ENCODE measurements at regions not wholly inside any gene's neighbourhood (a gene's known extent, or its start where the extent isn't known, plus 50 kb on each side); places are given as distances from the start of the nearest gene placed in this dataset.

DNA sequence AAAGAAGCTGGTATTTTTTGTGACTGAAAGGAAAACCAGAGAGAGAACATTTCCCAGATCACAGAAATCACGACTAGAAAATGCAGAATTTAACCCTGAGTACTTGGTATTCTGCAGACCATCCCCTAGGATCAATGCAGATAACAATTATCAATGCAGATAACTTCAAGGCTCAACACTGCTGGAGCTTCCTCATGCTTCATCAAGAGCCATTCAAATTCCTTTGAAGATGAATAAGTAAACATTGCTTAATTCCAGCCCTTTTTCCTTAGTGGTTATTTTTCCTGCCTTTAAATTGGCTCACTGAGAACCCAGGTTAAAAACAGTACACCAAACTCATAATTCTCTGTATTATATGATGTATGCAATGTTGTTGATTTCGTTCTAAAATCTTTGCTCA is 370.1 kb upstream of the TLE4 start:
- H3K9me2 ChIP-seq (replicated peaks; ENCODE audit: insufficient read depth, low read length) = no peaks in the 10 kb centered on the region
- no peaks in the 10 kb centered on the region for H3K9me3 ChIP-seq (ENCODE audit: insufficient read depth, low read length)
- H3K27ac ChIP-seq (ENCODE audit: low read depth, low read length) = no peak overlapping the region
- H3K27me3 ChIP-seq (ENCODE audit: low read length) = no peaks in the 10 kb centered on the region; the same call in 1 of the 2 replicates
- H3K79me2 ChIP-seq (ENCODE audit: insufficient read depth, low read length) = no peaks in the 10 kb centered on the region
- H3K36me3 ChIP-seq (ENCODE audit: low read length) = no peaks in the 10 kb centered on the region
- no peak overlapping the region for H3K9ac ChIP-seq (ENCODE audit: low read length)
- no peak overlapping the region for H3K4me2 ChIP-seq (ENCODE audit: low read depth, low read length, poor library complexity, severe bottlenecking)
- TF ChIP-seq, protein P1, sequence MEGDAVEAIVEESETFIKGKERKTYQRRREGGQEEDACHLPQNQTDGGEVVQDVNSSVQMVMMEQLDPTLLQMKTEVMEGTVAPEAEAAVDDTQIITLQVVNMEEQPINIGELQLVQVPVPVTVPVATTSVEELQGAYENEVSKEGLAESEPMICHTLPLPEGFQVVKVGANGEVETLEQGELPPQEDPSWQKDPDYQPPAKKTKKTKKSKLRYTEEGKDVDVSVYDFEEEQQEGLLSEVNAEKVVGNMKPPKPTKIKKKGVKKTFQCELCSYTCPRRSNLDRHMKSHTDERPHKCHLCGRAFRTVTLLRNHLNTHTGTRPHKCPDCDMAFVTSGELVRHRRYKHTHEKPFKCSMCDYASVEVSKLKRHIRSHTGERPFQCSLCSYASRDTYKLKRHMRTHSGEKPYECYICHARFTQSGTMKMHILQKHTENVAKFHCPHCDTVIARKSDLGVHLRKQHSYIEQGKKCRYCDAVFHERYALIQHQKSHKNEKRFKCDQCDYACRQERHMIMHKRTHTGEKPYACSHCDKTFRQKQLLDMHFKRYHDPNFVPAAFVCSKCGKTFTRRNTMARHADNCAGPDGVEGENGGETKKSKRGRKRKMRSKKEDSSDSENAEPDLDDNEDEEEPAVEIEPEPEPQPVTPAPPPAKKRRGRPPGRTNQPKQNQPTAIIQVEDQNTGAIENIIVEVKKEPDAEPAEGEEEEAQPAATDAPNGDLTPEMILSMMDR (IDR thresholded peaks at IDR 0.05; ENCODE audit: insufficient read depth, low read length, poor library complexity, severe bottlenecking) = no peak
- TF ChIP-seq EZH2phosphoT487 (conservative IDR thresholded peaks at IDR 0.05; ENCODE audit: low read length) = no peak
- no peak overlapping the region for H3K4me3 ChIP-seq (ENCODE audit: insufficient read depth, low read length, poor library complexity, severe bottlenecking)
- H4K20me1 ChIP-seq (ENCODE audit: low read depth, low read length) = no peaks in the 10 kb centered on the region
- no peak overlapping the region for H2AFZ ChIP-seq (ENCODE audit: low read depth, low read length, severe bottlenecking)
- no peaks in the 10 kb centered on the region for H3F3A ChIP-seq (ENCODE audit: insufficient read depth)

DNA sequence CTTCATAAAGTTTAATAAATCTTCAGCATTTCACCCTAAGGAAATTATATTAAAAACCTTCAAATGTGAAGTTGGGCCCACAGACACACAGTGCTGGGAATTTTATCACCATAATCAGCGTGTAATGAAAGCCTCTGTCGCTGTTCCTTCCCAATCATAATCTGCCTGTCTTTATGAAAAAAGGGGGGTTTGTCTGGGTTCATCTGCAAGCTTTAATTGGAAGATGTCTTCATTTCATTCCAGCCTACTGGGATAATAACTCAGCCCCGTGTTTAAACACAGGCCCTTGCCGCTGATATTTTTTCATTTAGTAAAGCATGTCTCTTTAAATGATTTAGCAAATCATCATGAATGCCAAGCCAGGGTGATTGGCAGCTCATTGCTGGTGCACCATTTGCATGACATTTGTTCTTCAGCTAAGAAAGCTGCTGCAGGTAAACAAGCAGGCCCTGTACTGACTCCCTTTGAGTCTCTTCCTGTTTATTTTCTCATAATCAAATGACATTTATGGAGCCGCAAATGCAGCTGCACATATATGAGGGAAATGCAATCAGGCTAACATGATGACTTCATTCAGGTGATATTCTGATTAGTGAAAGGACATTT is 362.9 kb upstream of the TLE4 start:
- Histone ChIP-seq H3K4me2 (ENCODE audit: low read depth, low read length, poor library complexity, severe bottlenecking) (no peak overlapping the region), H3K27ac (ENCODE audit: low read depth, low read length) (no peak overlapping the region)
- TF ChIP-seq, protein P1 (IDR thresholded peaks at IDR 0.05; ENCODE audit: insufficient read depth, low read length, poor library complexity, severe bottlenecking) = no peak
- TF ChIP-seq EZH2phosphoT487 (conservative IDR thresholded peaks at IDR 0.05; ENCODE audit: low read length) = no peak

DNA sequence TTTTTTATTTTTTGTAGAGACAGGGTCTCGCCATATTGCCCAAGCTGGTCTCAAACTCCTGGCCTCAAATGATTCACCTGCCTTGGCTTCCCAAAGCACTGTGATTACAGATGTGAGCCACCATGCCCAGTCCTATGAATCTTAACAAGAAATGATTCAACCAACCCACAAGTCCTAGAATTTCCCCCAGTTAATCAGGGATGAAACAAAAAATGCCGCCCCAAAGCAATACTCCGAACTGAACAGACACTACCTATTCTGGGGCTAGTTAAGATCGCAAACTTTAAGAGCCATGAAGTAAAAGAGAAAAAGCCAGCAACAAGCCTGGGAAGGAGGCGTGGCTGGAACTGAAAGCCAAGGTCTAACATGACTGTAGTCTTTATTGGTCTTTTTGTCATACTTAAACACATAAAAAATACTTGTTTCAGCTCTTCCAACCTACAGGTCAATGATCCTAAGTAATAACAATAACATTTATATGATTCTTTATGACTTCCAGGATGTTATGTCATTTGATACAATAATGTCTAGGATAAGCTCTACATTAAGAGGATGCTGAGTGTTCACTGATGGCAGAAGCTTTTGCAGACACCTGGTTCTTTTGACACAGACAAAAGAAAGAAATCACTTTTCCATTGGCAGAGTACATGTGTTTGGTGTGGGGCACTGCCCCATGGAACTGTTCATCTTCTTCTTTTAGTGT is 361.1 kb upstream of the TLE4 start:
- H3K4me3 ChIP-seq (ENCODE audit: insufficient read depth, low read length, poor library complexity, severe bottlenecking) = no peak overlapping the region
- no peak overlapping the region for H3K9ac ChIP-seq (ENCODE audit: low read length)
- no peaks in the 10 kb centered on the region for H3F3A ChIP-seq (ENCODE audit: insufficient read depth)
- H3K9me2 ChIP-seq (replicated peaks; ENCODE audit: insufficient read depth, low read length) = no peaks in the 10 kb centered on the region
- no peak overlapping the region for H3K4me2 ChIP-seq (ENCODE audit: low read depth, low read length, poor library complexity, severe bottlenecking)
- H3K27me3 ChIP-seq (ENCODE audit: low read length) = no peaks in the 10 kb centered on the region
- TF ChIP-seq, protein P1 (IDR thresholded peaks at IDR 0.05; ENCODE audit: insufficient read depth, low read length, poor library complexity, severe bottlenecking) = no peak
- no peak for TF ChIP-seq EZH2phosphoT487 (conservative IDR thresholded peaks at IDR 0.05; ENCODE audit: low read length)
- no peak overlapping the region for H3K27ac ChIP-seq (ENCODE audit: low read depth, low read length)
- no peaks in the 10 kb centered on the region for H4K20me1 ChIP-seq (ENCODE audit: low read depth, low read length)
- no peaks in the 10 kb centered on the region for H3K9me3 ChIP-seq (ENCODE audit: insufficient read depth, low read length)
- H2AFZ ChIP-seq (ENCODE audit: low read depth, low read length, severe bottlenecking) = no peak overlapping the region
- no peaks in the 10 kb centered on the region for H3K79me2 ChIP-seq (ENCODE audit: insufficient read depth, low read length)
- no peaks in the 10 kb centered on the region for H3K36me3 ChIP-seq (ENCODE audit: low read length)

More for the DNA sequence above, 362.9 kb upstream of the TLE4 start:
- Histone ChIP-seq H3K9me3 (ENCODE audit: insufficient read depth, low read length) (no peaks in the 10 kb centered on the region), H3K27me3 (ENCODE audit: low read length) (no peaks in the 10 kb centered on the region), H2AFZ (ENCODE audit: low read depth, low read length, severe bottlenecking) (no peak overlapping the region), H3K79me2 (ENCODE audit: insufficient read depth, low read length) (no peaks in the 10 kb centered on the region), H3F3A (ENCODE audit: insufficient read depth) (no peaks in the 10 kb centered on the region), H4K20me1 (ENCODE audit: low read depth, low read length) (no peaks in the 10 kb centered on the region), H3K4me3 (ENCODE audit: insufficient read depth, low read length, poor library complexity, severe bottlenecking) (no peak overlapping the region), H3K36me3 (ENCODE audit: low read length) (no peaks in the 10 kb centered on the region), H3K9me2 (replicated peaks; ENCODE audit: insufficient read depth, low read length) (no peaks in the 10 kb centered on the region), H3K9ac (ENCODE audit: low read length) (no peak overlapping the region)
